ENCODE measurements at regions not wholly inside any gene's neighbourhood (a gene's known extent, or its start where the extent isn't known, plus 50 kb on each side); places are given as distances from the start of the nearest gene placed in this dataset.

DNA sequence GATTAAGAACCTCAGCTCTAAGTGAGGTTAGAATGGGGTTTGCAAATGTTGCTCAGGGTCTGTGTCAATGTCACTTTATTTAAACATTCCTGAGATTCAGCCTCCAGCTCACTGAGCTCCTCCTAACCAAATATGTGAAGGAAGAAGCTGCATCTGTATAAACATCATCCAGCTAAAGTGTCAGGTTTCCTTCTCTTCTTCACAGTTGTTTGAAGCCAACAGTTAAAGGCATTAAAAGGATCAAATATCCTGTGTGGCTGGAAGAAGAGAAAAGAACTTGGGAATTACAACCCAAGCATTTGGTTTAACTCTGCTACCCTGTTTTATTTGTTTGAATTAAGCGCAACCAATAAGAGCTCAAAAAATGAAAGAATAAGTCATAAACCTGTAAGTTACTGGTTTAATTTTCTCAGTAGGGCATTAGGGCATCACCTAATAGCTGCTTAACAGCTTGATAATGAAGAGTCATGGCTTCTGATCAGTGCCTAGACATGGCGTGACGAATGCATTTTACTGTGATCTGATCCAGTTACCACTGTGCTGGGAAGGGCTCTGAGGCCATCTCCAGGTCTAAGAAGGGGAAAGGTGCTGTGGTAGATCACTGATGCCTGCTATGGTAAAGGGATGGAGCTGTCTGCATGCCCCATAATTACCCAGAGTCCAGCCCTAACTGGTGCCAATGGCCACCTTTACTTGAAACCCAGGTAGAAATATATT, 165.7 kb upstream of the TSC22D2 start:
- TF ChIP-seq, protein P1, sequence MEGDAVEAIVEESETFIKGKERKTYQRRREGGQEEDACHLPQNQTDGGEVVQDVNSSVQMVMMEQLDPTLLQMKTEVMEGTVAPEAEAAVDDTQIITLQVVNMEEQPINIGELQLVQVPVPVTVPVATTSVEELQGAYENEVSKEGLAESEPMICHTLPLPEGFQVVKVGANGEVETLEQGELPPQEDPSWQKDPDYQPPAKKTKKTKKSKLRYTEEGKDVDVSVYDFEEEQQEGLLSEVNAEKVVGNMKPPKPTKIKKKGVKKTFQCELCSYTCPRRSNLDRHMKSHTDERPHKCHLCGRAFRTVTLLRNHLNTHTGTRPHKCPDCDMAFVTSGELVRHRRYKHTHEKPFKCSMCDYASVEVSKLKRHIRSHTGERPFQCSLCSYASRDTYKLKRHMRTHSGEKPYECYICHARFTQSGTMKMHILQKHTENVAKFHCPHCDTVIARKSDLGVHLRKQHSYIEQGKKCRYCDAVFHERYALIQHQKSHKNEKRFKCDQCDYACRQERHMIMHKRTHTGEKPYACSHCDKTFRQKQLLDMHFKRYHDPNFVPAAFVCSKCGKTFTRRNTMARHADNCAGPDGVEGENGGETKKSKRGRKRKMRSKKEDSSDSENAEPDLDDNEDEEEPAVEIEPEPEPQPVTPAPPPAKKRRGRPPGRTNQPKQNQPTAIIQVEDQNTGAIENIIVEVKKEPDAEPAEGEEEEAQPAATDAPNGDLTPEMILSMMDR (conservative IDR thresholded peaks at IDR 0.05; ENCODE audit: low read depth, low read length) = no peak
- no peak for TF ChIP-seq EZH2 (IDR thresholded peaks at IDR 0.05; ENCODE audit: borderline replicate concordance, low read depth, low read length, poor library complexity, severe bottlenecking)
